Mesothelial cell of epicardium (in vitro differentiated cells): ENCODE measurements at regions not wholly inside any gene's neighbourhood (a gene's known extent, or its start where the extent isn't known, plus 50 kb on each side); places are given as distances from the start of the nearest gene placed in this dataset.

Source experiments
- DNase-seq, 2 experiments: peaks; one replicate each; pipeline ENCODE4 v3.0.0; 2021; ENCODE audit warnings: low spot score in 2 of 2; ENCODE audit not compliant: unreplicated experiment in 2 of 2
- H3K27ac Mint-ChIP-seq: 2 replicates; pipeline ENCODE4 v1.8.0; 2021; ENCODE audit warnings: mixed read lengths
- H3K27me3 Mint-ChIP-seq: 2 replicates; pipeline ENCODE4 v1.8.0; 2021; ENCODE audit warnings: low read depth, mixed read lengths
- H3K36me3 Mint-ChIP-seq: 2 replicates; pipeline ENCODE4 v1.8.0; 2021; ENCODE audit warnings: mixed read lengths
- H3K4me1 Mint-ChIP-seq: 2 replicates; pipeline ENCODE4 v1.8.0; 2021; ENCODE audit warnings: mixed read lengths
- H3K4me3 Mint-ChIP-seq: 2 replicates; pipeline ENCODE4 v1.8.0; 2021; ENCODE audit warnings: mild to moderate bottlenecking, moderate library complexity, mixed read lengths
- H3K9me3 Mint-ChIP-seq: 2 replicates; pipeline ENCODE4 v1.8.0; 2021; ENCODE audit warnings: mixed read lengths
- TF ChIP-seq, protein P1 (sequence below): fragments of 200-600 bp; sonication (generic); IDR thresholded peaks from one replicate; pipeline ENCODE4 v1.5.0; 2021; ENCODE audit warnings: antibody characterized with exemption; ENCODE audit not compliant: unreplicated experiment

DNA sequence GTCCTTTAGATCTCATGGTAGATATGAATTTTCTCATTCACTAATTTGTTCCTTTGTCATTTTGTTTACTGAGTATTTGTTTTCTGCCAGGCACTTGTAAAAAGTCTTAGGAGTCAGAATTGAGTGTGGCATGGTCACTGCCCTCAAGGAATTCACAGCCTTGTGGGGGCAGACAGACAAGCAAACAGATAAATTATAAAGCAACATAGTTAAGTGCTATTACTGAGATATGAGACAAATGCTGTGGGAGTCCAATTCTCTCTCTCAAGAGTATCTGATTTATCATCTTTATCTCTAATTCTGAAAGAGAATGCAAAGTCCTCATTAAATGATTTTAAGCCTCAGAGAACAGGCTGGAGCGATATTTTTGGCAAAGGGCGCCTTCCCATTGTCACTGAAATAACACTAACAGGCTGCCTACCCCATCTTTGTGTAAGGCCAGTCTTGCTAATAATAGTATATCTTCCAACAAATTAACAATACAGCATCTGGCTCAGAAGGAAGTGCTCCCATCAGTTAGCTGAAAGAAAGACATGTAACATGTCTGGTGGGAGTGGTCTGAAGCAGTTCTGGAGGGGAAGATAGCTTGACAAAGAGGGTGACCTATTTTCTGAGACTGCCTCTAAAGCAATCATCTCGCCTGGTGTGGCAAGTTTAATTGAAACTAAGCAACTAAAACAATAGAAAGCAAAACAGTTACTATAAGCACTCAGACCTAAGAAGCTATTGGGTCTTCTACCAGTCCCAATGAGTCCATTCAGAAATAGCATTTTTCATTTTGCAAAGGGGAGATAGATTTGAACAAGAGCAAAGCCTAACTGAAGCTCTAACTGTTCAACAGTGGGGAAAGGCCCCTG lies 61.5 kb upstream of the AMOT start:
- Mint-ChIP-seq H3K4me3 (no peak overlapping the region), H3K27ac (no peak overlapping the region), H3K4me1 (peaks cover 3% of the 10 kb centered on the region), H3K36me3 (no peaks in the 10 kb centered on the region), H3K27me3 (no peaks in the 10 kb centered on the region), H3K9me3 (no peaks in the 10 kb centered on the region)
- DNase-seq, result no peak
- TF ChIP-seq, protein P1, sequence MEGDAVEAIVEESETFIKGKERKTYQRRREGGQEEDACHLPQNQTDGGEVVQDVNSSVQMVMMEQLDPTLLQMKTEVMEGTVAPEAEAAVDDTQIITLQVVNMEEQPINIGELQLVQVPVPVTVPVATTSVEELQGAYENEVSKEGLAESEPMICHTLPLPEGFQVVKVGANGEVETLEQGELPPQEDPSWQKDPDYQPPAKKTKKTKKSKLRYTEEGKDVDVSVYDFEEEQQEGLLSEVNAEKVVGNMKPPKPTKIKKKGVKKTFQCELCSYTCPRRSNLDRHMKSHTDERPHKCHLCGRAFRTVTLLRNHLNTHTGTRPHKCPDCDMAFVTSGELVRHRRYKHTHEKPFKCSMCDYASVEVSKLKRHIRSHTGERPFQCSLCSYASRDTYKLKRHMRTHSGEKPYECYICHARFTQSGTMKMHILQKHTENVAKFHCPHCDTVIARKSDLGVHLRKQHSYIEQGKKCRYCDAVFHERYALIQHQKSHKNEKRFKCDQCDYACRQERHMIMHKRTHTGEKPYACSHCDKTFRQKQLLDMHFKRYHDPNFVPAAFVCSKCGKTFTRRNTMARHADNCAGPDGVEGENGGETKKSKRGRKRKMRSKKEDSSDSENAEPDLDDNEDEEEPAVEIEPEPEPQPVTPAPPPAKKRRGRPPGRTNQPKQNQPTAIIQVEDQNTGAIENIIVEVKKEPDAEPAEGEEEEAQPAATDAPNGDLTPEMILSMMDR, result no peak

DNA sequence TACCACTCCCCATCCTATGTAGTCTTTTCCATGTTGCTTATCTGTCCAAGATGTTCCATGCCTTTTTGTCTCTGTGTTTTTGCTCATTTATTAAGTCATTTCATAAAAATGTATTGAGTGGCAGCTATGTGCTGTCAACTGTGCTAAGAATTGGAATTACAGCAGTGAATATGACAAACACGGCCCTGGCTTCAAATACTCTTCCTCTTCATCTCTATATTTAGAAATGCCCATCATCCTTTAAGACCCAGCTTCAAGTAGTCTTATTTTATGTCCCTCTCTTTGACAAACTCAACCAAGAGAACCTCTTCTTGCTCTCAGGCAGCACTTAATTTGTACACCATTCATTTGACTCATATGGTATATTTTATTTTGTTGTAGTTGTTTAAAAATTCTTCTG lies 55.4 kb upstream of the AMOT start:
- Mint-ChIP-seq H3K9me3 (no peaks in the 10 kb centered on the region), H3K4me1 (peaks cover 9% of the 10 kb centered on the region), H3K36me3 (no peaks in the 10 kb centered on the region), H3K27me3 (no peaks in the 10 kb centered on the region), H3K4me3 (no peak overlapping the region), H3K27ac (no peak overlapping the region)
- no peak for DNase-seq
- TF ChIP-seq, protein P1, result no peak
